PC-9 (cell line): ENCODE measurements at regions not wholly inside any gene's neighbourhood (a gene's known extent, or its start where the extent isn't known, plus 50 kb on each side); places are given as distances from the start of the nearest gene placed in this dataset.

Source experiments
- BruUV-seq: library from RNA; stranded (reverse); fragments of 400-500 nt; replicated peaks from 2 replicates; lab custom pipeline; 2021; lab: Mats Ljungman, UMichigan
- CTCF ChIA-PET: fragments of 300-600 bp; sonication (Branson Sonifier 250); formaldehyde crosslinking; loops from one replicate; lab custom pipeline; 2022; ENCODE audit warnings: antibody characterized with exemption; lab: Charles Lee
- POLR2A ChIA-PET: fragments of 300-600 bp; sonication (Branson Sonifier 250); formaldehyde crosslinking; loops from one replicate; lab custom pipeline; 2022; ENCODE audit warnings: antibody characterized with exemption; ENCODE audit not compliant: unreplicated experiment; lab: Charles Lee
- DNase-seq, 2 experiments: peaks; one replicate each; pipeline versions ENCODE4 v3.0.0 to v3.0.0-alpha.2; 2015 to 2022; ENCODE audit warnings: mixed read lengths in 1 of 2
- H2AFZ ChIP-seq: fragments of 200-600 bp; sonication (generic); 2 replicates; pipeline ENCODE4 v1.8.1; 2017; ENCODE audit warnings: antibody characterized with exemption
- H3F3A ChIP-seq: fragments of 200-600 bp; sonication (generic); 2 replicates; pipeline ENCODE4 v1.8.1; 2017; ENCODE audit warnings: antibody characterized with exemption, mild to moderate bottlenecking, low read depth; ENCODE audit not compliant: insufficient read depth
- H3K27ac ChIP-seq: fragments of 200-600 bp; sonication (generic); 2 replicates; pipeline ENCODE4 v1.6.1; 2016; ENCODE audit warnings: mixed run types
- H3K27me3 ChIP-seq: fragments of 200-600 bp; sonication (generic); 2 replicates; pipeline ENCODE4 v1.6.1; 2016; ENCODE audit warnings: low read depth, mixed run types; ENCODE audit not compliant: insufficient read depth
- H3K36me3 ChIP-seq: fragments of 200-600 bp; sonication (generic); 2 replicates; pipeline ENCODE4 v1.6.1; 2016; ENCODE audit warnings: low read depth, mixed run types
- H3K4me1 ChIP-seq: fragments of 200-600 bp; sonication (generic); replicated peaks from 2 replicates; pipeline ENCODE4 v1.6.1; 2016; ENCODE audit warnings: mixed run types; ENCODE audit not compliant: insufficient read depth
- H3K4me2 ChIP-seq: fragments of 200-600 bp; sonication (generic); 2 replicates; pipeline ENCODE4 v1.6.1; 2017; ENCODE audit warnings: mixed run types
- H3K4me3 ChIP-seq: fragments of 200-600 bp; sonication (generic); 2 replicates; pipeline ENCODE4 v1.6.1; 2016; ENCODE audit warnings: mixed run types
- H3K79me2 ChIP-seq: fragments of 200-600 bp; sonication (generic); 2 replicates; pipeline ENCODE4 v1.6.1; 2017; ENCODE audit warnings: low read depth, mixed run types
- H3K9me2 ChIP-seq: fragments of 200-600 bp; sonication (generic); 2 replicates; pipeline ENCODE4 v1.8.1; 2017; ENCODE audit warnings: mild to moderate bottlenecking; ENCODE audit not compliant: insufficient read depth
- H3K9me3 ChIP-seq: fragments of 200-600 bp; sonication (generic); 2 replicates; pipeline ENCODE4 v1.8.1; 2016; ENCODE audit warnings: low read depth; ENCODE audit not compliant: insufficient read depth
- H4K20me1 ChIP-seq: fragments of 200-600 bp; sonication (generic); 2 replicates; pipeline ENCODE4 v1.8.1; 2017; ENCODE audit not compliant: insufficient read depth
- CTCF ChIP-seq: fragments of 200-600 bp; sonication (generic); conservative IDR thresholded peaks from 2 replicates; pipeline ENCODE4 v1.6.1; 2017; ENCODE audit warnings: mixed run types, antibody characterized with exemption, mild to moderate bottlenecking, moderate library complexity
- EZH2 ChIP-seq: fragments of 200-600 bp; sonication (generic); IDR thresholded peaks from 2 replicates; pipeline ENCODE4 v1.8.0; 2017; ENCODE audit warnings: antibody characterized with exemption, low read depth
- intact Hi-C: fragments of 100-400 bp; cut with micrococcal nuclease; formaldehyde crosslinking; loops from one replicate; pipeline ENCODE4 v1.10.0; 2022; ENCODE audit not compliant: unreplicated experiment

- H3F3A ChIP-seq, result no peaks in the 10 kb centered on the region
- H3K36me3 ChIP-seq, result no peaks in the 10 kb centered on the region
- H3K79me2 ChIP-seq, result no peaks in the 10 kb centered on the region
- H3K4me3 ChIP-seq, result no peak overlapping the region
- H3K4me2 ChIP-seq, result no peak overlapping the region
- no peaks in the 10 kb centered on the region for H3K9me2 ChIP-seq
- CTCF ChIA-PET, result no interaction called here
- H3K9me3 ChIP-seq, result no peaks in the 10 kb centered on the region; the same call in 1 of the 2 replicates
- no peaks in the 10 kb centered on the region for H3K4me1 ChIP-seq
- BruUV-seq, result no TSS peak
- intact Hi-C loops, result no loop called here
- no peak for DNase-seq
- peaks cover 85% of the 10 kb centered on the region for H3K27me3 ChIP-seq
- POLR2A ChIA-PET, result no interaction called here
- H3K27ac ChIP-seq, result no peak overlapping the region
- no peaks in the 10 kb centered on the region for H4K20me1 ChIP-seq
- TF ChIP-seq EZH2 (no peak), CTCF (no peak)
- H2AFZ ChIP-seq, result no peak overlapping the region
Measured at GRCh38 chr5:174601946-174602345, 122.4 kb upstream of the MSX2 start.

- Histone ChIP-seq H3K4me2 (no peak overlapping the region), H3F3A (no peaks in the 10 kb centered on the region), H3K4me3 (no peak overlapping the region), H3K79me2 (no peaks in the 10 kb centered on the region), H4K20me1 (no peaks in the 10 kb centered on the region), H3K9me3 (no peaks in the 10 kb centered on the region; the same call in 1 of the 2 replicates), H3K27ac (no peak overlapping the region), H3K4me1 (no peaks in the 10 kb centered on the region), H3K9me2 (no peaks in the 10 kb centered on the region), H2AFZ (no peak overlapping the region), H3K36me3 (no peaks in the 10 kb centered on the region), H3K27me3 (peaks cover 93% of the 10 kb centered on the region)
- BruUV-seq, result no TSS peak
- no peak for DNase-seq
- TF ChIP-seq CTCF, result no peak
- TF ChIP-seq EZH2, result no peak
- intact Hi-C loops, result no loop called here
- ChIA-PET CTCF (no interaction called here), POLR2A (no interaction called here)
Measured at GRCh38 chr5:174606153-174606552, 118.2 kb upstream of the MSX2 start.

- no peaks in the 10 kb centered on the region for H4K20me1 ChIP-seq
- TF ChIP-seq EZH2 (no peak), CTCF (no peak)
- ChIA-PET POLR2A (no interaction called here), CTCF (no interaction called here)
- H3K4me3 ChIP-seq, result no peak overlapping the region
- no TSS peak for BruUV-seq
- H2AFZ ChIP-seq, result no peak overlapping the region
- no peak overlapping the region for H3K4me2 ChIP-seq
- no peaks in the 10 kb centered on the region; the same call in 1 of the 2 replicates for H3K9me3 ChIP-seq
- no peak overlapping the region for H3K27ac ChIP-seq
- DNase-seq, result no peak
- intact Hi-C loops, result no loop called here
- peaks cover 92% of the 10 kb centered on the region for H3K27me3 ChIP-seq
- H3K9me2 ChIP-seq, result no peaks in the 10 kb centered on the region
- no peaks in the 10 kb centered on the region for H3F3A ChIP-seq
- H3K79me2 ChIP-seq, result no peaks in the 10 kb centered on the region
- H3K4me1 ChIP-seq, result no peaks in the 10 kb centered on the region
- no peaks in the 10 kb centered on the region for H3K36me3 ChIP-seq
Measured at GRCh38 chr5:174606646-174607045, 117.7 kb upstream of the MSX2 start.
